CD8-positive, alpha-beta memory T cell (primary cell): ENCODE measurements at regions not wholly inside any gene's neighbourhood (a gene's known extent, or its start where the extent isn't known, plus 50 kb on each side); places are given as distances from the start of the nearest gene placed in this dataset.

Experiments used
- CTCF ChIA-PET: fragments of 350-600 bp; sonication (Branson Sonifier 250); formaldehyde crosslinking; loops from one replicate; lab custom pipeline; 2021; ENCODE audit warnings: antibody characterized with exemption; lab: Charles Lee
- POLR2A ChIA-PET: fragments of 350-600 bp; sonication (Branson Sonifier 250); formaldehyde crosslinking; loops from one replicate; lab custom pipeline; 2021; ENCODE audit warnings: antibody characterized with exemption; lab: Charles Lee
- DNase-seq, 5 donors: peaks; one replicate each; pipeline versions ENCODE4 v3.0.0 to v3.0.0-alpha.2; 2020 to 2022; ENCODE audit warnings: mixed read lengths in 1 of 5
- H3K27ac ChIP-seq: one replicate; pipeline ENCODE4 v1.7.0; 2013; ENCODE audit warnings: low read depth, mild to moderate bottlenecking, low read length, moderate library complexity
- H3K27me3 ChIP-seq: 2 replicates; pipeline ENCODE4 v1.7.0; 2013; ENCODE audit warnings: low read length, mild to moderate bottlenecking; ENCODE audit not compliant: insufficient read depth, poor library complexity, severe bottlenecking
- H3K36me3 ChIP-seq: 2 replicates; pipeline ENCODE4 v1.7.0; 2013; ENCODE audit warnings: mild to moderate bottlenecking, low read length, moderate library complexity; ENCODE audit not compliant: insufficient read depth
- H3K4me1 ChIP-seq: 2 replicates; pipeline ENCODE4 v1.7.0; 2013; ENCODE audit warnings: mild to moderate bottlenecking, low read length, moderate library complexity; ENCODE audit not compliant: insufficient read depth
- H3K4me3 ChIP-seq: 2 replicates; pipeline ENCODE4 v1.7.0; 2013; ENCODE audit warnings: mild to moderate bottlenecking, low read length
- H3K9me3 ChIP-seq: 2 replicates; pipeline ENCODE4 v1.7.0; 2013; ENCODE audit warnings: mild to moderate bottlenecking, low read length
- H3K27ac Mint-ChIP-seq, 8 donors: one replicate each; pipeline ENCODE4 v1.8.0; 2020 to 2021; ENCODE audit warnings: mixed read lengths in 8 of 8, mild to moderate bottlenecking in 6 of 8, inconsistent platforms in 3 of 8, moderate library complexity in 3 of 8
- H3K27me3 Mint-ChIP-seq, 2 donors: one replicate each; pipeline ENCODE4 v1.8.0; 2020 to 2021; ENCODE audit warnings: mixed read lengths in 2 of 2, mild to moderate bottlenecking in 1 of 2, moderate library complexity in 1 of 2
- H3K36me3 Mint-ChIP-seq, 3 donors: one replicate each; pipeline ENCODE4 v1.8.0; 2020 to 2021; ENCODE audit warnings: mixed read lengths in 3 of 3, inconsistent platforms in 1 of 3, mild to moderate bottlenecking in 1 of 3
- H3K4me1 Mint-ChIP-seq, 3 donors: one replicate each; pipeline ENCODE4 v1.8.0; 2020 to 2021; ENCODE audit warnings: mixed read lengths in 3 of 3, inconsistent platforms in 1 of 3, mild to moderate bottlenecking in 1 of 3
- H3K4me3 Mint-ChIP-seq, 7 donors: one replicate each; pipeline ENCODE4 v1.8.0; 2020 to 2021; ENCODE audit warnings: mixed read lengths in 7 of 7, mild to moderate bottlenecking in 6 of 7, moderate library complexity in 4 of 7, inconsistent platforms in 2 of 7
- H3K9me3 Mint-ChIP-seq, 5 donors: one replicate each; pipeline ENCODE4 v1.8.0; 2020 to 2022; ENCODE audit warnings: mixed read lengths in 5 of 5, mild to moderate bottlenecking in 3 of 5, moderate library complexity in 2 of 5, inconsistent platforms in 1 of 5

- ChIA-PET CTCF (no interaction called here), POLR2A (no interaction called here)
- no peak overlapping the region for H3K4me3 Mint-ChIP-seq
- Histone ChIP-seq H3K36me3 (no peaks in the 10 kb centered on the region), H3K27ac (no peak overlapping the region), H3K4me1 (no peaks in the 10 kb centered on the region), H3K27me3 (no peaks in the 10 kb centered on the region), H3K4me3 (no peak overlapping the region), H3K9me3 (no peaks in the 10 kb centered on the region)
- DNase-seq: no peak
- H3K9me3 Mint-ChIP-seq: peaks cover 1 to 11% (median 7%) of the 10 kb centered on the region in 5 donors
- no peaks in the 10 kb centered on the region for H3K27me3 Mint-ChIP-seq
- no peak overlapping the region for H3K27ac Mint-ChIP-seq
- no peaks in the 10 kb centered on the region for H3K4me1 Mint-ChIP-seq
- no peaks in the 10 kb centered on the region for H3K36me3 Mint-ChIP-seq
Measured at GRCh38 chr1:106875622-106876021, 180.9 kb upstream of the PRMT6 start.

GRCh38 chr1:106876384-106876783 lies 180.1 kb upstream of the PRMT6 start:
- Histone ChIP-seq H3K4me1 (no peaks in the 10 kb centered on the region), H3K27ac (no peak overlapping the region), H3K27me3 (no peaks in the 10 kb centered on the region), H3K36me3 (no peaks in the 10 kb centered on the region), H3K4me3 (no peak overlapping the region), H3K9me3 (no peaks in the 10 kb centered on the region)
- POLR2A ChIA-PET: no interaction called here
- DNase-seq: no peak
- no peak overlapping the region for H3K27ac Mint-ChIP-seq
- CTCF ChIA-PET: no interaction called here
- H3K27me3 Mint-ChIP-seq: no peaks in the 10 kb centered on the region
- peaks cover 4 to 11% (median 7%) of the 10 kb centered on the region in 5 donors for H3K9me3 Mint-ChIP-seq
- H3K4me3 Mint-ChIP-seq: no peak overlapping the region
- no peaks in the 10 kb centered on the region for H3K4me1 Mint-ChIP-seq
- H3K36me3 Mint-ChIP-seq: no peaks in the 10 kb centered on the region

GRCh38 chr1:106879538-106879937 lies 176.9 kb upstream of the PRMT6 start:
- ChIA-PET CTCF (no interaction called here), POLR2A (no interaction called here)
- H3K36me3 Mint-ChIP-seq: no peaks in the 10 kb centered on the region
- H3K27ac Mint-ChIP-seq: no peak overlapping the region
- Histone ChIP-seq H3K4me1 (no peaks in the 10 kb centered on the region), H3K9me3 (no peaks in the 10 kb centered on the region), H3K4me3 (no peak overlapping the region), H3K27ac (no peak overlapping the region), H3K36me3 (no peaks in the 10 kb centered on the region), H3K27me3 (no peaks in the 10 kb centered on the region)
- no peaks in the 10 kb centered on the region for H3K4me1 Mint-ChIP-seq
- DNase-seq: no peak
- peaks cover 0 to 16% (median 8%) of the 10 kb centered on the region in 5 donors for H3K9me3 Mint-ChIP-seq
- H3K27me3 Mint-ChIP-seq: no peaks in the 10 kb centered on the region
- H3K4me3 Mint-ChIP-seq: no peak overlapping the region

GRCh38 chr1:106880226-106880625 lies 176.2 kb upstream of the PRMT6 start:
- Histone ChIP-seq H3K4me1 (no peaks in the 10 kb centered on the region), H3K9me3 (no peaks in the 10 kb centered on the region), H3K4me3 (no peak overlapping the region), H3K27ac (no peak overlapping the region), H3K27me3 (no peaks in the 10 kb centered on the region), H3K36me3 (no peaks in the 10 kb centered on the region)
- Mint-ChIP-seq H3K4me3 (no peak overlapping the region), H3K27ac (no peak overlapping the region), H3K9me3 (peaks cover 0 to 16% (median 8%) of the 10 kb centered on the region in 5 donors), H3K27me3 (no peaks in the 10 kb centered on the region), H3K4me1 (no peaks in the 10 kb centered on the region), H3K36me3 (peaks cover 0 to 2% (median 0%) of the 10 kb centered on the region in 3 donors)
- POLR2A ChIA-PET: no interaction called here
- DNase-seq: no peak
- CTCF ChIA-PET: no interaction called here

GRCh38 chr1:106883208-106883607 lies 173.3 kb upstream of the PRMT6 start:
- no peak for DNase-seq
- Histone ChIP-seq H3K27ac (no peak overlapping the region), H3K27me3 (no peaks in the 10 kb centered on the region), H3K9me3 (no peaks in the 10 kb centered on the region), H3K36me3 (no peaks in the 10 kb centered on the region), H3K4me1 (no peaks in the 10 kb centered on the region), H3K4me3 (no peak overlapping the region)
- no peaks in the 10 kb centered on the region for H3K27me3 Mint-ChIP-seq
- ChIA-PET POLR2A (no interaction called here), CTCF (no interaction called here)
- no peak overlapping the region for H3K4me3 Mint-ChIP-seq
- H3K9me3 Mint-ChIP-seq: peaks cover 0 to 16% (median 8%) of the 10 kb centered on the region in 5 donors
- H3K36me3 Mint-ChIP-seq: peaks cover 0 to 2% (median 0%) of the 10 kb centered on the region in 3 donors
- no peaks in the 10 kb centered on the region for H3K4me1 Mint-ChIP-seq
- H3K27ac Mint-ChIP-seq: no peak overlapping the region

- no peak overlapping the region for H3K27ac Mint-ChIP-seq
- DNase-seq: no peak
- peaks cover 0 to 2% (median 0%) of the 10 kb centered on the region in 3 donors for H3K36me3 Mint-ChIP-seq
- no peaks in the 10 kb centered on the region for H3K4me1 Mint-ChIP-seq
- no peaks in the 10 kb centered on the region for H3K27me3 Mint-ChIP-seq
- H3K4me1 ChIP-seq: no peaks in the 10 kb centered on the region
- H3K9me3 Mint-ChIP-seq: peaks cover under 1 to 12% (median 3%) of the 10 kb centered on the region in 5 donors
- no peaks in the 10 kb centered on the region for H3K36me3 ChIP-seq
- H3K9me3 ChIP-seq: no peaks in the 10 kb centered on the region
- H3K4me3 Mint-ChIP-seq: no peak overlapping the region
- CTCF ChIA-PET: no interaction called here
- H3K4me3 ChIP-seq: no peak overlapping the region
- POLR2A ChIA-PET: no interaction called here
- no peak overlapping the region for H3K27ac ChIP-seq
- H3K27me3 ChIP-seq: no peaks in the 10 kb centered on the region
Measured at GRCh38 chr1:106889059-106889458, 167.4 kb upstream of the PRMT6 start.

- DNase-seq: no peak
- no peaks in the 10 kb centered on the region for H3K9me3 ChIP-seq
- POLR2A ChIA-PET: no interaction called here
- H3K4me1 ChIP-seq: no peaks in the 10 kb centered on the region
- Mint-ChIP-seq H3K4me3 (no peak overlapping the region), H3K27ac (no peak overlapping the region), H3K4me1 (no peaks in the 10 kb centered on the region), H3K9me3 (peaks cover 0 to 12% (median 3%) of the 10 kb centered on the region in 5 donors), H3K36me3 (peaks cover 0 to 2% (median 0%) of the 10 kb centered on the region in 3 donors), H3K27me3 (no peaks in the 10 kb centered on the region)
- no peaks in the 10 kb centered on the region for H3K27me3 ChIP-seq
- no peak overlapping the region for H3K27ac ChIP-seq
- H3K36me3 ChIP-seq: no peaks in the 10 kb centered on the region
- no peak overlapping the region for H3K4me3 ChIP-seq
- CTCF ChIA-PET: no interaction called here
Measured at GRCh38 chr1:106889583-106889982, 166.9 kb upstream of the PRMT6 start.

- no peak overlapping the region for H3K27ac ChIP-seq
- H3K4me3 ChIP-seq: no peak overlapping the region
- Mint-ChIP-seq H3K4me3 (no peak overlapping the region), H3K4me1 (no peaks in the 10 kb centered on the region), H3K9me3 (peaks cover 0 to 12% (median 2%) of the 10 kb centered on the region in 5 donors), H3K36me3 (no peaks in the 10 kb centered on the region), H3K27me3 (no peaks in the 10 kb centered on the region), H3K27ac (no peak overlapping the region)
- H3K36me3 ChIP-seq: no peaks in the 10 kb centered on the region
- no peaks in the 10 kb centered on the region for H3K4me1 ChIP-seq
- no peaks in the 10 kb centered on the region for H3K9me3 ChIP-seq
- no peak for DNase-seq
- ChIA-PET POLR2A (no interaction called here), CTCF (no interaction called here)
- no peaks in the 10 kb centered on the region for H3K27me3 ChIP-seq
Measured at GRCh38 chr1:106897976-106898375, 158.5 kb upstream of the PRMT6 start.

- H3K4me1 ChIP-seq: no peaks in the 10 kb centered on the region
- CTCF ChIA-PET: no interaction called here
- H3K36me3 ChIP-seq: no peaks in the 10 kb centered on the region
- H3K9me3 Mint-ChIP-seq: peaks cover 0 to 14% (median 2%) of the 10 kb centered on the region in 5 donors
- H3K36me3 Mint-ChIP-seq: no peaks in the 10 kb centered on the region
- H3K27ac ChIP-seq: no peak overlapping the region
- POLR2A ChIA-PET: no interaction called here
- H3K9me3 ChIP-seq: no peaks in the 10 kb centered on the region
- H3K27ac Mint-ChIP-seq: no peak overlapping the region
- no peak overlapping the region for H3K4me3 ChIP-seq
- no peak for DNase-seq
- H3K4me1 Mint-ChIP-seq: no peaks in the 10 kb centered on the region
- no peaks in the 10 kb centered on the region for H3K27me3 Mint-ChIP-seq
- no peaks in the 10 kb centered on the region for H3K27me3 ChIP-seq
- no peak overlapping the region for H3K4me3 Mint-ChIP-seq
Measured at GRCh38 chr1:106899644-106900043, 156.8 kb upstream of the PRMT6 start.
